ENCODE measurements at regions not wholly inside any gene's neighbourhood (a gene's known extent, or its start where the extent isn't known, plus 50 kb on each side); places are given as distances from the start of the nearest gene placed in this dataset.
"Not testable (repeated sequence)": the region's sequence is repeated elsewhere in the genome, so short reads cannot be mapped to it uniquely, and the experiment has no call there.

DNA sequence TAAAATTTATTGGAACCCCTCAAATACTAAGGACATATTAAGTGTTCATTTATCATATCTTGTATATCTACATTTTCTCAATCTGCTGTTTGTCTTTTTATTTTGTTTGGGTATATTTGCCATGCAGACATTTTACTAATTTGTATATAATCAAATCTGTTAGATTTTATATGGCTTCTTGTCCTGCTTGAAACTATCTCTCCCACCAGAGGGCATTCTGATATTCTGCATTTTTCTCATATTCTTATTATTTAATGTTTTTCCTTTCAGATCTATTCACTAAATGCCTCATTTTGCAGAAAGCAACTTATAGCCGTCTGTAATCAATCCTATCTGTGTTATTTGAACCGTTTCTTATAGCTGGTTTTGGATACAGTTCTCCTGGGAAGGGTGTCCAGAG lies 745.5 kb downstream of the LRRIQ3 start:
- Histone ChIP-seq H3K4me2 (no peak overlapping the region), H3K27me3 (no peaks in the 10 kb centered on the region), H3K9ac (no peak overlapping the region), H3K27ac (no peak overlapping the region), H3K9me3 (replicated peaks in 1 of 11) (no peaks in the 10 kb centered on the region), H3K4me3 (no peak overlapping the region), H4K20me1 (no peaks in the 10 kb centered on the region), H3K4me1 (no peaks in the 10 kb centered on the region), H3K36me3 (no peaks in the 10 kb centered on the region)
- TF ChIP-seq Cebpa-rat (IDR thresholded peaks at IDR 0.05) = no peak

DNA sequence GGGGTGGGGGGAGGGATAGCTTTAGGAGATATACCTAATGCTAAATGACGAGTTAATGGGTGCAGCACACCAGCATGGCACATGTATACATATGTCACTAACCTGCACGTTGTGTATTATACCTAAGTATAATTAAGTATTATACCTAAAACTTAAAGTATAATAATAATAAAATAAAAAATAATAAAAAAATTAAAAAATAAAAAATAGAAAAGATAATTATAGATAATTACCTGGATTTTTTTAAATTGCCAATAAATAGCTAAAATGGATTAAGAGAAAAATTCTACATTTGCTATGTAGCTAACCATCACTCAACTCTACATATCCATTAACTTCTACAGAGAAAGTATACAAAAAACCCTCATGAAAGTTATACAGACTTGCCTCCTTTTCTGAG lies 747.3 kb downstream of the LRRIQ3 start:
- not testable (repeated sequence) for H3K4me3 ChIP-seq; H3K36me3 ChIP-seq; H3K27me3 ChIP-seq; H4K20me1 ChIP-seq; H3K4me1 ChIP-seq; H3K9me3 ChIP-seq (replicated peaks in 1 of 11); H3K9ac ChIP-seq; H3K4me2 ChIP-seq; H3K27ac ChIP-seq

DNA sequence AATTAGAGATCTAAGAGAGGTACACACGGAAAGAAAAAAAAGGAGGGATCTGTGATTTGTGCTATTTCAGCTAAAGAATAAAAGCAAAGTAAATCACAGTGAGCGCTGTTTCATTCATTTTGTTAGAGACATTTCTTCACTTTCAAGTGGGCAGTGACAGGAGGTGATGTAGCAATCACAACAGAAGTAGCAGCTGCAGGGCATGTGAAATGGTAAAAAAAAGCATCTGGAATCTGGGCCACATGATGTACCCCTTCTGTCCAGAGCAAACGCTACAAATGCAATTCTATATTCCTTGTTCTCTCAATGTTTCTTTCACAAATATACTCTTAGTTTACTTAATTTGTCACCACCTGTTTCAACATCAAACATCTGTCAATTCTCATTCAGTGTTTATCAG lies 786.5 kb downstream of the LRRIQ3 start:
- H3K4me1 ChIP-seq = 0 out of 20 replicates have a peak, but pooled peaks cover 0 to under 1% (median 0%) of the 10 kb centered on the region in 10 experiments
- H3K27me3 ChIP-seq = no peaks in the 10 kb centered on the region
- peaks cover 0 to 9% (median 0%) of the 10 kb centered on the region in 11 experiments; a peak in 4 of 22 replicates for H3K9me3 ChIP-seq (replicated peaks in 1 of 11)
- H4K20me1 ChIP-seq = no peaks in the 10 kb centered on the region
- no peak overlapping the region for H3K4me2 ChIP-seq
- no peak overlapping the region for H3K9ac ChIP-seq
- H3K27ac ChIP-seq = no peak overlapping the region
- H3K36me3 ChIP-seq = no peaks in the 10 kb centered on the region
- H3K4me3 ChIP-seq = no peak overlapping the region
- TF ChIP-seq Cebpa-rat (IDR thresholded peaks at IDR 0.05) = no peak

DNA sequence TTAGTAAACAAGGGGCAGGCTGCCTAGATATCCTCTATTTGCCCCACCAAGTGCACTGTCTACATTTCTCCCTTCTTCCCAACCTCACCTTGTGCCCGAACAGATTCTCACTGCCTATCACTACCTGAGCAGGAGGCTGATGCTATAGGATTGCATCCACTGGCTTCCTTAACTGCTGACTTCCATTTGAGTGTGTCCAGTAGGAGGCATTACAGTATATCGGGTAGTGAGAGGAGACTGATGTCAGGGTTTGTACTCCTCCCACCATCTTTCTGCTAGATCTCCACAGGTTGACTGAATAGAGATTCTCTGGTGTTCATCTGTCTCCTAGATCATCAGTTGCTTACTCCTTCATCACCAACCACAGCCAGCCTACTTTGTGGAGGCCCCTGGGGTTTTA lies 796.3 kb downstream of the LRRIQ3 start:
- TF ChIP-seq Cebpa-rat (IDR thresholded peaks at IDR 0.05) = no peak
- no peaks in the 10 kb centered on the region for H3K36me3 ChIP-seq
- no peaks in the 10 kb centered on the region for H3K27me3 ChIP-seq
- no peak overlapping the region for H3K4me2 ChIP-seq
- peaks cover 0 to 8% (median 0%) of the 10 kb centered on the region in 11 experiments; a peak in 1 of 22 replicates for H3K9me3 ChIP-seq (replicated peaks in 1 of 11)
- no peak overlapping the region for H3K27ac ChIP-seq
- H4K20me1 ChIP-seq = no peaks in the 10 kb centered on the region
- peaks cover 0 to 9% (median 6%) of the 10 kb centered on the region in 10 experiments; a peak in 10 of 20 replicates for H3K4me1 ChIP-seq
- H3K9ac ChIP-seq = no peak overlapping the region
- no peak overlapping the region for H3K4me3 ChIP-seq

DNA sequence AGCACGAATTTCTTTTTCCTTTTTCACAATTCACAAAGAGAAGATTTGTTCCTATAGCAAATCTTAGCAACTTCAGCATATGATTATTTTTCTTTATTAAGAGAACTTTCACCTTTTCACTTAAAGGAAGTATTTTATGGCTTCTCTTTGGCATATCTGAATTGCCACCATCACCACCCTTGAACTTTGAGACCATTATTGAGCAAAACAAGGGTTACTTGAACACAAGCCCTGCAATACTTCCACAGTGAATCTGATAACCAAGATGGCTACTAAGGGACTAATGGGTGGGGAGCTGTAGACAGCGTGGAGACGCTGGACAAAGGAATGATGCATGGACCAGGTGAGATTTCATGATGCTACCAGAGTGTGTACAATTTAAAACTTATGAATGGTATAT lies 815.0 kb downstream of the LRRIQ3 start:
- no peak for TF ChIP-seq Cebpa-rat (IDR thresholded peaks at IDR 0.05)
- H3K4me3 ChIP-seq = no peak overlapping the region

DNA sequence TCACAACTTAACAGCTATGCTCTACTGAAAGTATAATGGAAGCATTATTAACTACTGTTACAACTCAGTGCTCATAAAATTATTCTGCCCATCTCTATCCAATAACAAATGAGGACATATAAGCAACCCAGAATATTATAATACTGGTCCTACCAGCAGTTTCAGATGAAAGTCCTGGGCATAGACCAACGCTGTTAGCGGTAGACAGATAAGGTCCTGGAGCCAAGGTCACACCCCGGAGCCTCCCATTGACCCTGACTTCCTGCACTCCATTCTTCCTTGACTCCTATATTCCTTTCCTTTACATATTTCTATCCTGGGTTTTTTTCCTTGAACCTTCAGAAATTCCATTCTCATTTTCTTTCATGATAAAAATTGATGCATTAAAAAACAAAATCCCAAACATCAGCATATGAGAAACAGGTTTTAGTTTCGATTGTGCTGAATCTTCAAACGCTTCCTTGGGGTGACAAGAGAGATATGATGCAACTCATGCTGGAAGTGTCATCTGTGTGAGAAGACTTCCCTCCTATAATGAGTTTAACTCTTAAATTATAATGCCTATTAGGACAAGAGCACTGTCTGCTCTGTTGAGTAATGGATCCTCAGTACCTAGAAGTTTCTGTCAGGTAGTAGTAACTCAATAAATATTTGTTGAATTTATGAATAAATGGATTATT lies 831.1 kb downstream of the LRRIQ3 start:
- no peaks in the 10 kb centered on the region for H3K27me3 ChIP-seq
- peaks cover 0 to 8% (median 0%) of the 10 kb centered on the region in 10 experiments; a peak in 1 of 20 replicates for H3K4me1 ChIP-seq
- H3K9me3 ChIP-seq (replicated peaks in 1 of 11) = no peaks in the 10 kb centered on the region
- no peaks in the 10 kb centered on the region for H4K20me1 ChIP-seq
- no peak overlapping the region for H3K4me3 ChIP-seq
- TF ChIP-seq Cebpa-rat (IDR thresholded peaks at IDR 0.05) = no peak
- H3K36me3 ChIP-seq = no peaks in the 10 kb centered on the region
- no peak overlapping the region for H3K4me2 ChIP-seq
- no peak overlapping the region for H3K27ac ChIP-seq
- H3K9ac ChIP-seq = no peak overlapping the region

More for the DNA sequence above, 815.0 kb downstream of the LRRIQ3 start:
- no peak overlapping the region for H3K4me2 ChIP-seq
- no peaks in the 10 kb centered on the region for H4K20me1 ChIP-seq
- H3K9me3 ChIP-seq (replicated peaks in 1 of 11) = no peaks in the 10 kb centered on the region
- H3K9ac ChIP-seq = no peak overlapping the region
- no peaks in the 10 kb centered on the region for H3K36me3 ChIP-seq
- no peak overlapping the region for H3K27ac ChIP-seq
- no peaks in the 10 kb centered on the region for H3K4me1 ChIP-seq
- no peaks in the 10 kb centered on the region for H3K27me3 ChIP-seq

DNA sequence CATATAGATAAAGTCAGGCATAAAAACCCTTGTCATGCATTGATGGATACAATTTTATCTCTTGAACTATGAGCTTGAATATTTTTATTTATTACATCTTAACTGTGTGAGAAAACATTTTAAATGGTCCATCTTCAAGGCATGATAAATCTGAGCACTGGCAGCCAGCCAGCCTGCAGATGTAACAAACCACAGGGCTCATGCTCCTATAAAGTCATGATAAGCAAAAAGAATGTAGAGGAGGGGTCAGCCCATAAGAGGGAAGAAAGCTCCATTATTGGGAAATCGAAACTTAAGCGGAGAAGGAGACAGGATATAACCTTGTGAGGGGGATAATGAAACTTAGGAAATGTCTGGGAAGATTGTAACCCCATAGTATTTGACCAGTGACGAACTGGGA lies 839.0 kb downstream of the LRRIQ3 start:
- peaks cover 0 to 7% (median 0%) of the 10 kb centered on the region in 11 experiments; a peak in 3 of 22 replicates for H3K9me3 ChIP-seq (replicated peaks in 1 of 11)
- TF ChIP-seq Cebpa-rat (IDR thresholded peaks at IDR 0.05) = no peak
- H3K27ac ChIP-seq = no peak overlapping the region
- no peaks in the 10 kb centered on the region for H3K36me3 ChIP-seq
- H3K4me1 ChIP-seq = peaks cover 0 to 44% (median 3%) of the 10 kb centered on the region in 10 experiments; a peak in 8 of 20 replicates
- no peaks in the 10 kb centered on the region for H4K20me1 ChIP-seq
- no peak overlapping the region for H3K9ac ChIP-seq
- H3K4me2 ChIP-seq = peak overlapping the region in 3 of 11 experiments; percentile 8 to 43 (median 24); a peak in 3 of 22 replicates
- no peaks in the 10 kb centered on the region for H3K27me3 ChIP-seq
- H3K4me3 ChIP-seq = no peak overlapping the region

DNA sequence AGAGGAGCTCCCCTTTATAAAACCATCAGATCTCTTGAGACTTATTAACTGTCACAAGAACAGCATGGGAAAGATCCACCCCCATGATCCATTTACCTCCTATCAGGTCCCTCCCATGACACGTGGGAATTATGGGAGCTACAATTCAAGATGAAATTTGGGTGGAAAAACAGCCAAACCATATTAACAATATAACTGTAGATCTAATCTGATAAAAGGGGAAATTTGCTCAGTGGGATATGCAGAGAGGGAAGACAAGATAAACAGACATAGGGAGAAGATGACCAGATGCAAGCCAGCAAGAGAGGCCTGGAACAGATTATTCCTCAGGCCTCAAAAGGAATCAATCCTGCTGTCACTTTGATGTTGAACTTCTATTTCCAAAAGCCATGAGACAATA lies 841.5 kb downstream of the LRRIQ3 start:
- H3K4me1 ChIP-seq = peaks cover 0 to 54% (median 3%) of the 10 kb centered on the region in 10 experiments; a peak in 8 of 20 replicates
- no peaks in the 10 kb centered on the region for H3K36me3 ChIP-seq
- H3K9me3 ChIP-seq (replicated peaks in 1 of 11) = peaks cover 0 to 7% (median 0%) of the 10 kb centered on the region in 11 experiments; a peak in 3 of 22 replicates
- H4K20me1 ChIP-seq = no peaks in the 10 kb centered on the region
- H3K27ac ChIP-seq = peak overlapping the region in 9 of 11 experiments; percentile 20 to 65 (median 49); a peak in 14 of 22 replicates
- no peaks in the 10 kb centered on the region for H3K27me3 ChIP-seq
- TF ChIP-seq Cebpa-rat (IDR thresholded peaks at IDR 0.05) = no peak
- no peak overlapping the region for H3K9ac ChIP-seq
- peak overlapping the region in 5 of 11 experiments; percentile 27 to 74 (median 48); a peak in 9 of 22 replicates for H3K4me2 ChIP-seq
- no peak overlapping the region for H3K4me3 ChIP-seq

DNA sequence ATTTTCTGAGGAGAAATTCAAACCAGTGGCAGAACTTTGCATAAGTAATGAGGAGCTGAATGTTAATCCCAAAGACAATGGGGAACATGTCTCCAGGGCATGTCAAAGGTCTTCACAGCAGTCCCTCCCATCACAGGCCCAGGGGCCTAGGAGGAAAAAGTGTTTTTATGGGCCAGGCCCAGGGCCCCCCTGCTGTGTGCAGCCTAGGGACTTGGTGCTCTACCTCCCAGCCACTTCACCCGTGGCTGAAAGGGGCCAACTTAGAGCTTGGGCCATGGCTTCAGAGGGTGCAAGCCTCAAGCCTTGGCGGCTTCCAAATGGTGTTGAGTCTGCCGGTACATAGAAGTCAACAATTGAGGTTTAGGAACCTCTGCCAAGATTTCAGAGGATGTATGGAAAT lies 854.0 kb downstream of the LRRIQ3 start:
- Histone ChIP-seq H3K4me3 (no peak overlapping the region), H3K27me3 (no peaks in the 10 kb centered on the region), H3K27ac (no peak overlapping the region), H3K4me1 (no peaks in the 10 kb centered on the region), H3K9me3 (replicated peaks in 1 of 11) (peaks cover 0 to 7% (median 0%) of the 10 kb centered on the region in 11 experiments; a peak in 2 of 22 replicates), H3K9ac (no peak overlapping the region), H3K36me3 (no peaks in the 10 kb centered on the region), H4K20me1 (no peaks in the 10 kb centered on the region), H3K4me2 (no peak overlapping the region)
- TF ChIP-seq Cebpa-rat (IDR thresholded peaks at IDR 0.05) = no peak
